ENCODE measurements at regions not wholly inside any gene's neighbourhood (a gene's known extent, or its start where the extent isn't known, plus 50 kb on each side); places are given as distances from the start of the nearest gene placed in this dataset.

DNA sequence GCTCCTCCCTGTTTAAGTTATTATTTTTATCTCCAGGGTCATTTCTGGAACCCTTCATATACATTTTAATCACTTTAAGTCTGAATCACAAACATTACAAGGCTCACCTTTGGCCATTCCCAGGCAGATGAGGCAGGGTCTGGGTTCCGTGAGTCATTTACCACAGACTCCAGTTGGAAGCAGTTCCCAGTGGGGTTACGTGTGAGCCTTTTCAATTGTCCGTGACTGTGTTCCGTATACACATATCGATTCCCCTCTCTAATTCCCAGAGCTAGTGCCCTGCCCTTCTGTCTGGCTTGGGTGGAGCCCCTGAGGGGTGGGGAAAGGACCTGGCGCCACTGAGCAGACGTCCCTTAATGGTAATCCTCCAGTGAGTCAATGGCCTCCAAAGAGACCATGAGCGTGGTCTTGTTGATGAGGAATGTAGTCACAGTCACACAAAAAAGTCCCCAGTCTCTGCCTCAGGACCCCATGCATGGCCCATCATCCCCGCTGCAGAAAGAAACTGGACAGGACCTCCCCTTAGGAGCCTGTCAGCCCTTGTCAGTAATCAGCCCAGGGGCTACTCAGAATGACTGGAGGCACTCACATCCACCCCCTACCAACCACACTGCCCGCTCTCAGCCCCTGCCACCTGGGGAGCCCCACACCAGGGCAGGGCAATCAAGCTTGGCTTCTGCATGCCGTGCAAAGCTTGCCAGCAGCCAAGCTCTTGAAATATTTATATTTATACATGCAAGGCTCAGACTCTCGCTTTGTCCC lies 144.4 kb downstream of the ZIC5 start:
- no peak for DNase-seq (ENCODE audit: low read depth in 3 of 3, low spot score in 1 of 3)

DNA sequence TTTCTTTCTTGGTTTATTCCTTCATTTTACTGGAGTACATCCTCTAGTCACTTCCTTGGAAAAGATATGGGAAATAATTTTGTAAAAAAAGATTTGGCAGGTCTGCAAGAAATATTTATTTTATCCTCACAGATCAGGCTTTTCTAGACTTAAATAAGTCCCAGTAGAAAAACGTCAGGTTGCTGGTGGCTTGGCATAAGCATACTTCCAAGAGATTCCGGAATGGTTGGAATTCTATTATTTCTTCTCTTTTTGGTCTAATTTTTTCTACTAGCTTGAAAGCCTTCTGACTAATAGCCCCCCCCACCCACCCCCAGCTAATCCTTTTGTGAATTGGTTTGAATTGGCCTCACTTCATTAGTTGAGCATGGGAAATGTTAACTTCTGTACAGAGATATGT lies 147.6 kb downstream of the ZIC5 start:
- DNase-seq (ENCODE audit: low read depth in 3 of 3, low spot score in 1 of 3): no peak

DNA sequence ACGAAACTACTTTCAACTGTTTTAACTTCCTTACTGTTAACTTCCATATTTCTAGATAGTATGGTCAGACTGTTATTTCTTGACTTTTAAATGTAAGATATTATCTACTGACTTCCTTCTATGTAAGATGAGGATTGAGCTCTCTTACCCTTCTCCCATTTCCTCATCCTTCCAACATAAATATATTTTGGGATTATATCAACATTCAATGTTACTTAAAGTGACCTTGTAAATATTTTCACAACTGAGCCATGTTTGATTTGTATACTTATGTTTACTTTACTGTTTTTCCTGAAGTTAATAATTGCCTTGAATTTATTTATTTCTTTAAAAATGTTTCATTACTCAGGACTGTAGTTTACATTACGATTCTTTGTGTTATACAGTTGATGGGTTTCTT lies 148.7 kb downstream of the ZIC5 start:
- DNase-seq (ENCODE audit: low read depth in 3 of 3, low spot score in 1 of 3): no peak

DNA sequence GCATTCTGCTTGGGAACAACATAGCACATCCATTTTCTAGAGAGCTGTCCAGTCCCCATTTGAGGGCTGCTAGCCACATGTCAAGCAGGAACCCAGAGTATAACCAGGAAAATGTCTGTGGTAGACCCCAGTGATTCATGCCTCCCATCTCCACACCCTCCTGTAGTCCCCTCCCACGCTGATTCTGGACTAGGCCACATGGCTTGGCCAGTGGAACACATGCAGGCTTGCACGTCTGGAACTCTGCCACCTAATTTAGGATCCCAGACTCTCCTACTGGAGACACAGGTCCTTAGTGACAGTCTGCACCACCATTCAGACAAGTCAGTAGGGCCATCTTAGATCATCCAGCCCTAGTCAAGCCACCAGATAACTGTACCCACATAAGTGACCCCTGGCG lies 149.8 kb downstream of the ZIC5 start:
- no peak for DNase-seq (ENCODE audit: low read depth in 3 of 3, low spot score in 1 of 3)

DNA sequence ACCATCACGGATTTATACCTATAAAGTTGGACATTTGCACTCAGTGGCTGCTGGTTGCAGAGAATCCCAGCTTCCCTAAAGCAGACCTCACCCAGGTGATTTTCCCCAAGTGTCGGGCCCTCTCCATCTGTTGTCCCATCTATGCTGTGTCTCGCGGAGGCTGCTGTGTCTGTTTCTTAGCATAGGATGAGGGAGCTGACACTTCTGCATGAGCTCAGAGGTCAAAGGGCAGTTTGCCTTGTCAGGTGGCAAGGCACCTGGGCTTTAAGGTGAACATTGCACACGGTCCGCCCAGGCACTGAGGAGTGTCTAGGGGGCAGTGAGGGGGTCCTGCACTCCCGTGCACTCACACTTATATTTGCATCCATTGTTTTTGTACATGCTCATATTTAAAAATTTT lies 151.6 kb downstream of the ZIC5 start:
- DNase-seq (ENCODE audit: low read depth in 3 of 3, low spot score in 1 of 3): no peak

DNA sequence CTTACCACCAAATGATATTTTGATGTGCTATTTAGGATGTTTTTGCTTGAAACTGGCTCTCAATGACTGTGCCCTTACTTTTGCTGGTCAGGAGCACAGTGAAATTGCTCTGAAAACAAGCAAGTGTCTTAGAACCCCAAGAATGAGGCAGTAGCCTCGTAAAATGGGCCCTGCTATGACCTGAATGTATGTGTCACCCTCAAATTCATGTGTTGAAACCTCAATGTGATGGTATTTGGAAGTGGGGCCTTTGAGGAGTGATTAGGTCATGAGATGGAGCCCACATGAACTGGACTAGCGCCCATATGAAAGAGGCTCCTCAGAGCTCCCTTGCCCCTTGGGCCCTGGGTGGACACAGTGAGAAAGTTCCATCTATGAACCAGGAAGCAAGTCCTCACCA lies 155.2 kb downstream of the ZIC5 start:
- no peak for DNase-seq (ENCODE audit: low read depth in 3 of 3, low spot score in 1 of 3)

DNA sequence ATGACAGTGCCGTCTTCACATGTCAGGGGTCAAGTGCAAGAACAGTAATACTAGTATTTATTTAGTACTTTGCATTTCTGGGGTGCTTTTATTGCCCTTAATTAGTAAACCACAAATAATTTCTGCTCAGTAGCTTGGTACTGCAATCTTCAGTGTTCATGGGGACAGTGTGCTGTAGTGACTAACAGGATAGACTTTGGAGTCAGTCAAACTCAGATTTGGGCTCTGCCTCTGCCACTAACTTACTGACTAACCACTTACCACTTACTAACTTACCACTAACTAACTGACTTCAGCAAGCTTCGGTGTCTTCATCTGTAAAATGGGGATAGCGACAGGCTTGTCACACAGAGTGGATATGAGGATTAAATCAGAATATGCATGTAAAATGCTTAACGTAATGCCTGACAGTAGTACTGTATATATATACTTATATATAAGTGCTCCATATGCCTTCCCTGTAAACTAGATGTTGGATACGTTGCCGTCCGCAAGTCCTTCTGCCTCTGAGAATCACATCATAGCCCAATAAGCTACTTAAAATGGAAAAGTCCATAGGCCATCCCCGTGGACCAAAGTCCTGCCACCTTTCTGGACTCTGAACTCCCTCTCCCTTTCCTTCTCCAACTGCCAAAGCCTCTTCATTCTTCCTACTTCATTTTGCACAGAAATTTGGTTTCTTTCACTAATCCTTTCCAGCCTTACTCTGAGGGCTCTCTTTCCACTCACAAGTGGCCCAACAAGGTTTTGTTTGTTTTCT lies 158.1 kb downstream of the ZIC5 start:
- no peak for DNase-seq (ENCODE audit: low read depth in 3 of 3, low spot score in 1 of 3)

DNA sequence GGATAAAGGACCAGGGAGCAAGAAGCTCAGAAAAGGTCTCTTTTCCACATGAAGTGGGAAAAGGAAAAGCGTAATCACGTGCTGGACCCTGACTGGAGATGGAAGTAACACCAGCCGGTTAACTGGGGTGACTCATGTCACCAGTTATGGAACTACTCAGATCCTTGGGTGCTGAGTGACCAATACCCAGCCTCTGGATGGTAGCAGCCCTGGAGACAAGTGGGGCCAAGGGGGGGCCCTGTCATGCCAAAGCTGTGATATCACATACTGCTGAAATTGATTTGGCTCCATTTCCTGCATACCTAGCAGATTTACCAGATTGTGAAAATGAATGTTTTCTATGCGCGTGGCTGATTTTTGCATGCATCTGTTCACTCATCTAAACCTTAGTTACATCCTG lies 158.9 kb downstream of the ZIC5 start:
- DNase-seq (ENCODE audit: low read depth in 3 of 3, low spot score in 1 of 3): no peak

DNA sequence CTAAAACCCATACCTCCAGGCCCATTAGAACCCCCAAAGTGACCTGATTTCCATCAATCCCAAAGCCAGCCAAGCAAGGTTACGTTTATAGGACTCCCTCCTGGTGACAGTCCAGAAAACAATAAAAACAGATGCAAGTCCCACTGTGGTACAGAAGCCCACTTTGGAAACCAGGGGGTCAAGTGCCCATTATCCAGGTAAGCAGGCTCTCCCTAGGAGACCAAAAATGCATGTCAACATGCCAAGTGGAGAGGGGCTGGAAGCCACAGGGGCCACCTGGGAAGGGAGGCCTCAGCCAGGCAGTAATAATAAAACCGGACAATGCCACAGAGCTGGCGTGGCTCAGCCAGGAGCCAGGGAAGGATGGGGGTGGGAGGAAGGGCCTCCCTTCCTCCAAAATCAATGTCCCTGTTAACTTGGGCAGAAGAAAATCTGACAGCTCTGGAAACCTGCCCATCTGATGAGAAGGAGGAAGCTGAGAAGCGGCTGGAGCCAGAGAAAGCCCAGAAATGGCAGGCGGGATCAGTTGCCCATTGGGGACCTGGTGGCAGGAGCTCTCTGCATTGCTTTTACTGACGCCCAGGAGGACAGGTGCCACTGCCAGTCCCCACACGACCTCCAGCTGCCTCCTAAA lies 160.4 kb downstream of the ZIC5 start:
- no peak for DNase-seq (ENCODE audit: low read depth in 3 of 3, low spot score in 1 of 3)

DNA sequence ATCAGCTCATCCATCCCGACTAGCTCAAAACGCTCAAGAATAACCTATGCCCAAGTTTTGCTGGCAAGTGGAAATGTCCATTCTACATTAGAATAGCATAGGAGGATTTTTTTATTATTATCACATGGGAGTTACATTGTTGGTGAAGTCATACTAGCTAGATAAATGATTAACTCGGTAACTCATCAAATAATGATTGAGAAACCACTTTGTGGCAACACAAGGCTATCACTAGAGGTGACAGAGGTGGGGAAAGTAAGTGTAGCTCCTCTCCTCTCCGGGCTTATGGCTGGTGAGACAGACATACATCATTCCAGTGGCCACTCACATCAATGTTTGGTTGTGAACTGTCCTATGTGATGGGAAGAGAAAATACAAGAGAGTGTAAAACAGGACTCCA lies 161.6 kb downstream of the ZIC5 start:
- no peak for DNase-seq (ENCODE audit: low read depth in 3 of 3, low spot score in 1 of 3)

DNA sequence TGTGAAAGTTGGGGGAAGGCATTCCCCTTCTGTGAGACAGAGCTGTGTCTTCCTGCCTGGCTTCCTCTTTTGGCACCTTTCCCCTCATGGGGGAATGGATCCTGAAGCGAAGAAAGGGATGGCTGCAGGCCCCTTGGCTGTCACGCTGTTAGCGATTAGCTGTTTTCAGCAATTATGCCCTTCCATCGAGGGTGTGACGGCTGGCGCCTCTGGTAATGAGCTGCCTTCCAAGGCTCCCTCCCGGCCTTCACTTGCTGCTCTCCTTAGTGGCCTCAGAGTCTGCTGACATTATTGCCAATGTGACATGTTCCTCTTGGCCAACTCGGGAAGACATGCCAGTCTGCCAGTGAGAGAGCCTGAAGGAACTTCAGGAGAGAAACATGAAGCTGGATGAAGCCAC lies 162.1 kb downstream of the ZIC5 start:
- no peak for DNase-seq (ENCODE audit: low read depth in 3 of 3, low spot score in 1 of 3)

DNA sequence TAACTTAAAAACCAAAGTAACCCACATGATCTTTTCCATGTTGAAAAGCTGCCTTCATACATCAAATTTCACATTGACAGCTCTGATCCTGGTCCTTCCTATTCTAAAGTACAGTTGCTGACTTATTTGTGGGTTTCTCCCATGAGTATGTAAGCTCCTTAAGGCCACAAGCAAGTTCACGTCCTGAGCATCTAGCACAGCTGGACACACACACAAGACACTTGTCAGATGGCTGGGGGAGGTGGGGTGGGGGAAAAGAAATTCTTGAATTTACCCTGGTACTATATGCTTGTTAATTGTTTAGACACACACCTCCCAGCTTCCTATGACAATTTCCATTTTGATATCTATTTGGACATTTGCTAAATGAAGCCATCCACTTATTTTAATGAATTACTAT lies 162.8 kb downstream of the ZIC5 start:
- DNase-seq (ENCODE audit: low read depth in 3 of 3, low spot score in 1 of 3): no peak

DNA sequence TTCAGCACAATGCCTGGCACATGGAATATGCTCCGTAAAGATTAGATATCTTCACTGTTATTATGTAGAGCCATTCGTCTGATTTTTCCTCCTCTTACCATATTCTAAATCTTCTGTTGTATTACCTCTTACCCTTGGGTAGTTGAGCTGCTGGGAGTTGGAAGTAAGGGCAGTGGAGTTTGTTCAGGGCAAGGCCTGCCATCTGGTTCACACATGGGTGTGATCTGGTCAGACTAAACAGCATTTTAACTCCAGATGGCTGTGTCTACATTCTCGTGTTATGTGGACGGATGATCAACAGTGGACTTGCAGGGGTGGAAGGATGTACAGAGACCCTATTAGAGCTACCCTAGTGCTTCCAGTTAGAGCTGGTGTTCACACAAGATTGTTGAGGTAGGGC lies 164.9 kb downstream of the ZIC5 start:
- no peak for DNase-seq (ENCODE audit: low read depth in 3 of 3, low spot score in 1 of 3)

DNA sequence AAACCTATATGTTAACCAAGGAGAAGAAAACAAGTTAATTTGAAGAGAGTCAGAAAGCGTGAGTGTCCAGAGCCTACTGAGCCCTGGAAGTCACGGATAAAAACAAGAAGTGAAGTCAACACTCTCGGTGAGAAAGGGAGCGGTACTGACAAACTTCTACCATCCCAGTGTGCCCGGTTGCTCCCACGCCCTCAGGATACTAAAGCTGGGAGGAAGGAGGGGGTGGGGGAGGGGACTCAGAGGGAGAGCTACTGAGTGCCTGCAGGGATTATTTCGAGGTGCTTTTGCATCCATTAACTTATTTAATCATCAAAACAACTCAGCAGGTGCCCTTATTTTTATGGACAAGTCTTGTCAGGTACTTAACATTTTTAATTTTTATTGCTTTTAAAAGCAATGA lies 166.2 kb downstream of the ZIC5 start:
- no peak for DNase-seq (ENCODE audit: low read depth in 3 of 3, low spot score in 1 of 3)

DNA sequence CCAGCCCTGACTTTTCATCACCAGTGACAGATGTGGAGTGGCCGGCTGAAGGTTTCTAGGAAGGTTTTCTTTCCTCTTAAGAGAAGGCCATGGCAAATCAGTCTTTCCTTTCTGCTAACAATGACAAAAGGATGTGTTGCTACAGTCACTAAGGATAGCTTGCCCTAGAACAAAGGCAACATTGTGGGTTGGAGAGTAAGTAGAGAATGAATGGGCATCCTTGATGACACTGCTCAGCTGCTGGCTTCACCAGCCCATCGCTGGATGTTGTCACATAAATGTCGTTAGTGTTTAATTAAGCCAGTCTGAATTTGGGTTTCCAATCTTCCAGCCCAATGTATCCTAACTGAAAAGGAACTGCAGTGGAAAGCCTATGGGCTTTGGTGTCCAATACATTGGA lies 168.4 kb downstream of the ZIC5 start:
- DNase-seq (ENCODE audit: low read depth in 3 of 3, low spot score in 1 of 3): no peak

DNA sequence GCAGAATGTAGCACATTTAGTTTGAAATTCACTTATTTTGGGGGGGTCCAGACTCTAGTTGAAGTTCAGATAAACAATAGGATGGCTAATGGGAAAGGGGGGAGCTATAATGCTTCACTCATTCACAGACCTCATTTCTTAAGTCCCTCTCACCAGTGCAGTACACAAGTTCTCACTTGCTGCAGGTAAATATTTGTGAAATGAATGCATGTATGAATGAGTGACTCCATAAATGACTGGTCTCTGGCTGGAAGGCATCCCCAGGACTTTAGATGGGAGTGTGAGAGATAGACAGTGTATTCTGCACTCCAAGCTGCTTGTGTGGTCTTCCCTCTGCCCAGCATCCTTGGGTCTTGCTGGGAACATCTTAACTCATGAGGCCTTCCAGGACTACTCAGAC lies 169.2 kb downstream of the ZIC5 start:
- no peak for DNase-seq (ENCODE audit: low read depth in 3 of 3, low spot score in 1 of 3)

DNA sequence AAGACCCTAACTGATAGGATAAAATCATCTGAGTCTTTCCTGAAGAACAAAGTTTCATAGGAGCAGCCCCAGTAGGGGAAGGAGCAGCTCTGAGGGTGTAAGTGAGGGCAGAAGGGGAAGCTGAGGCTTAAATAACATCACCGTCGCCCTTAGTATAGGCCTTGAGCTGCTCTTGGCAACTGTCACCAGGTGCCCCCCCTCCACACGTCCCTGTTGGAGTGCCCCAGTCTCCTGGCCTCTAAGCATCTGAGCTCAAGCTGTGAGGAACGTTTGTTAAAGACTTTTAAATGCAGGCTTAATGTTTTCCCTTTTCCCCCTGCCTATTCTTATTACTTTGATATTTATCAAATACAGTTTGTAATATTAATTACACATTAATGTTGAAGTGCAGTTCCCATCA lies 170.6 kb downstream of the ZIC5 start:
- no peak for DNase-seq (ENCODE audit: low read depth in 3 of 3, low spot score in 1 of 3)

DNA sequence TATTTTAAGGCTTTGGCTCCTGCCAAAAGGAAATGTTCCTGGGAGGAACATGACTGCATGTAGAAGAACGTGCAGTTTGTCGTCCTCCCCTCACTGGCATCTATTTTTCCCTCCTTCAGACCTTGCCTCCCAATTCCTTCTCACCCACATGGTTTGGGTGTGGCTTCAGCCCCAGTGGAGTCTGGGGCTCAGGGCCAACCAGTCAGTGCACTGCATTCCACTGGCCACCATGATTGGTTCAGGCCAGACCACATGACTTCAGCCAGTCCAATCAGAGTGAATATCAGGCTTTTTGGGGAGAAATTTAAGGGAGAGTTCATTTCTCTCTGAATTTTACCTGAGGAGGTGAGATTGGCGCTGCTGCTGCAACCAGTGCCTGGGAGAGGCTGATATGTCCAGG lies 171.6 kb downstream of the ZIC5 start:
- no peak for DNase-seq (ENCODE audit: low read depth in 3 of 3, low spot score in 1 of 3)

DNA sequence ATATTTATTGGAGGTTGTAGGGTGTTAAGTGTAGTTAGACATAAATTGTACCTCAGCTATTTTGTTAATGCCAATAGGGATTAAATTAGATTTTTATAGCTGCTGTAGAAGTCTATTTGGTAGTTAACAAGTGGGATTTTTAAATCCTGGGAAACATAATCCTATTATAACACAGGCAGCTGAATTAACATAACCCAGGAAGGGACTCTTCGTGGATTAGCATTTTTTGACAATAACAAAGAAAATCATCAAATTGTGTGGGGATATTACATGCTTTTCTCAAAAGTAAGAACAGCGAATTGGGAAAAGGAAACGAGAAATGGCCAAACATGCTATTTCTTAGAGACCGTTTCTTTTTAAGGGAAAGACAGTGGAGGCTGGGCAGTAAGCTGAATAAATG lies 172.8 kb downstream of the ZIC5 start:
- DNase-seq (ENCODE audit: low read depth in 3 of 3, low spot score in 1 of 3): no peak

DNA sequence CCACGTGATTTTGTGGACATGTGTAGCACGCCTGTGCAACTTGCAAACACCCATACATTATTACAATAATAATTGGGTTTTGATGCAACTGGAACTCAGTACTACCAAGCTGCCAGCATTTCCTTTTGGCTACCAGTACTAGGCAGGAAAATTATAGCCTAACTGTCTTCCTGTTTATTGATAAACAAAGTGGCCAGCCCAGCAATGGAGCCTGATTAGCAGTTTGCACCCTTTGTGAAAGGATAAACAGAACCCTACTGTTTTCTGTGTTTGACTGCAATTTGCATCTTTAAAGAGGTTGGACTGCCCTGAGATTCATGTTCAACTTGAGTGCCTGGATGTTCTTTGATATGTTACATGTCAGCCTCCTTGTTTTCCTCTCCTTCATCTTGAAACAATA lies 173.9 kb downstream of the ZIC5 start:
- DNase-seq (ENCODE audit: low read depth in 3 of 3, low spot score in 1 of 3): no peak

DNA sequence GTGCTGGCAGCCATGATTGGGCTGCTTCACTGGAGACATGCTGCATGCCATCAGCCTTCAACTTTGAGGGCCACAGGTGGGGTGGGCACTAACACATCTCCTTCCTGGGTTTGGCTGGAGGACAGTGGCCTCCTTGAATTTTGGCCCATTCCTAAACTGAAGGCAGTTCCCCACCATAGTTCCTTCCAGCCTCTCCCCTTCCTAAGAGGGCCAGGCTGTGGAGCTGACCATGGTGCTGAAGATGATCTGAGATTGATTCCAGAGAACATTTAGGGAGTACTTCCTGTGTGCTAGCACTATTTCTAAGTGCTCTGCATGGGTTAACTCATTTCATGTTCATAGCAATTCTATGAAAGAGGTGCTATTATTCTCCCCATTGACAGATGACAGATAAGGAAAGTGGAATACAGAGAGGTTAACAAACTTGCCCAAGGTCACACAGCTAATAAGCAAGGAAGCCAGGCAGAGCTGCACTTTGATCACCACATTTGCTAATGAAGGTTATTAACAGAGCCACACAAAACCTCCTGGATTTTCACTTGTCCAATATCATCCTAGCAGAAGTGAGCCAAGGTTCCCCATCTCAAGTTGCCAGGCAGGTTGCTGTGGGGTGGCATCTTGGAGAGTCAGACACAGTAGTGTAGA lies 175.3 kb downstream of the ZIC5 start:
- no peak for DNase-seq (ENCODE audit: low read depth in 3 of 3, low spot score in 1 of 3)
